ENCODE measurements at regions not wholly inside any gene's neighbourhood (a gene's known extent, or its start where the extent isn't known, plus 50 kb on each side); places are given as distances from the start of the nearest gene placed in this dataset.
"Not testable (repeated sequence)": the region's sequence is repeated elsewhere in the genome, so short reads cannot be mapped to it uniquely, and the experiment has no call there.

DNA sequence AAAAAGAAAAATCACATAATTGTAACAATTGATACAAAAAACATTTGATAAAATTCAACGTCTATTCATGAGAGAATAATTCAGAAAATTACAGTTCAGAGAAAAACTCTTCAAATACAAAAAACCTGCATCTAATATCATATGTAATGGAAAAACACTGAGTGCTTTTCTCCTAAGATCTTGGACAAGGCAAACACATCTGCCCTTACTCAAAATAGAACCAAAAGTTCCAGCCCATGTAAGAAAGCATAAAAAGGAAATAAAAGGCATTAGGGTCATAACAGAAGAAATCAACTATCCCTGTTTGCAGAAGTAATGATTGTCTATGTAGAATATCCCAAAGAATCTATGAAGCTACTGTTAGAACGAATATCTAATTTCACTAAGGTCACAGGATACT lies 721.4 kb downstream of the RFPL4B start:
- in situ Hi-C loops (cut with MboI; ENCODE audit: low pct_unique_long_range_greater_than_20kb, low sequenced_read_pairs) = no loop called here

GRCh38 chr6:113070681-113071080 lies 723.6 kb downstream of the RFPL4B start:
- in situ Hi-C loops (cut with MboI; ENCODE audit: low pct_unique_long_range_greater_than_20kb, low sequenced_read_pairs); DNase-seq: not testable (repeated sequence)

More for the DNA sequence above, 721.4 kb downstream of the RFPL4B start:
- no peak for DNase-seq

- DNase-seq = no peak
- in situ Hi-C loops (cut with MboI; ENCODE audit: low pct_unique_long_range_greater_than_20kb, low sequenced_read_pairs) = no loop called here
Observed at GRCh38 chr6:113073611-113074191, 726.6 kb downstream of the RFPL4B start.

DNA sequence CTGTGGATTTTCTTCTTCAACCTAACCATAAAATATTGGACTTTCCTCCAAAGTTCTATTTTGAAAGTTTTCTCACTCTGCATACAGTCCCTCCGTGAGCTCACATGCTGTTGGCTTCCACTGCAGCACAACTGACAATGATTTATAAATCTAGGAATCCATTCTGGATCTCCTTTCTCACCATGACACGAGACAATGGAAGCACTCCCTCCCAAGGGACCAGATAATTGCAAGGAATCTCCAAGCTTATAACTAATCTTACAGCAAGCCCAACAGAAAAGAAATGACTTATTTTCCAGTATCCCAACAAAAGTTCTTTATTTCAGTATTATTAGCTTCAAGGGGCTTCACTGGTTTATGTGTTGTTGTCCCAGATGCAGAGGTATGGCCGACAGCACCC lies 729.0 kb downstream of the RFPL4B start:
- DNase-seq = no peak
- in situ Hi-C loops (cut with MboI; ENCODE audit: low pct_unique_long_range_greater_than_20kb, low sequenced_read_pairs) = no loop called here

- DNase-seq = no peak
- in situ Hi-C loops (cut with MboI; ENCODE audit: low pct_unique_long_range_greater_than_20kb, low sequenced_read_pairs) = no loop called here
Observed at GRCh38 chr6:113076816-113077215, 729.7 kb downstream of the RFPL4B start.

DNA sequence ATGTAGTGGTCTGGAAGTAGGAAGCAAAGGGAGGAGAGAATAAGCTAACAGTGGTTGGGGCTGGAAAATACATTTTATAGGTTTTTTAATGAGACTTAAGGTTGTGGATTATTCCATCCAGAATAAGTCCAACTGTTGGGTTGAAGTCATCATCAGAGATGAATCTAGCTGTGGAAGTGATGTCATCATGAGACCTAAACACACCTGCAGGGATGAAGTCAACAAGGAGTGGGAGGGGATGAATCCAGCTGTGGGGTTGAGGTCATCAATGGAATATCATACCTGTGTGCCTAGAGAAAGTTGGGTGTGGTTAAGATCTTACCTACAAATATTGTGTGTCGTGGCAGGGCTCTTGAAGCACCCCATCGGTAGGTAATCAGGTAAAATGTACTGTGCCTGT lies 730.7 kb downstream of the RFPL4B start:
- in situ Hi-C loops (cut with MboI; ENCODE audit: low pct_unique_long_range_greater_than_20kb, low sequenced_read_pairs) = no loop called here
- no peak for DNase-seq

GRCh38 chr6:113078791-113079190 lies 731.7 kb downstream of the RFPL4B start:
- no peak for DNase-seq
- in situ Hi-C loops (cut with MboI; ENCODE audit: low pct_unique_long_range_greater_than_20kb, low sequenced_read_pairs) = no loop called here

DNA sequence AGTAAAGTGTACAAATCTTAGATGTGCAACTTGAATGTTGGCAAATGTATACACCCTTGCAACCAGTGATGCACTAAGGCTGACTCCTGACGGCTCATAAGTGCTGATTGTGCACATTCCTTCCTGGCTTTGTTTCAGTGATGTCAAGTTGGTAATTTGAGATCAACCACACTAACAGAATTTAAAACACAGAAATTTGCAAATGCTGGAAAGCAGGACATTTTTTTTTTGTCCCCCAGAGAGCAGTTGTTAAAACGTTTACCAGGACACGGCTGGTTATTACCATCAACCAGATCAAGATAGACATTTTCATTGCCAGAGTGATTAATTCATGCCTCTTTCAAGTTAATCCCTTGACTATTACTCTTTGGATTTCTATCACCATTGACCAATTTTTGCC lies 735.6 kb downstream of the RFPL4B start:
- no peak for DNase-seq
- in situ Hi-C loops (cut with MboI; ENCODE audit: low pct_unique_long_range_greater_than_20kb, low sequenced_read_pairs) = no loop called here

DNA sequence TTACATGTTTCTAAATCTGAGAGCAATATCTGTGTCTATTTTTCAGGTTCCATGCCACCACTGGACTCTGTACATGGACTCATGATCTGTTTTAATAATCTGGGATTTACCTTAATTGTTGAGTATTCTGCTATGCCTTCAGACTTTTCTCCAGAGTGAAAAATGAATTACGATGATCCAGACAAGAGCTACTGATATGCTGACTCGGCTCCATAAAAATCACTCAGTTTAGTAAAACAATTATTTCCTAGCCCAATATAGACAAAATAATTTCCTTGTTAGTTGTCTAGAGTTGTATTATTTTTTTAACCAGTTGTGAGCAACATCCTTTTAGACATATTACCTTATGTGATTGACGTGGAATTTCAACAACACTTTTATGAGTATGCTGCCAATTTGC lies 736.8 kb downstream of the RFPL4B start:
- in situ Hi-C loops (cut with MboI; ENCODE audit: low pct_unique_long_range_greater_than_20kb, low sequenced_read_pairs) = no loop called here

DNA sequence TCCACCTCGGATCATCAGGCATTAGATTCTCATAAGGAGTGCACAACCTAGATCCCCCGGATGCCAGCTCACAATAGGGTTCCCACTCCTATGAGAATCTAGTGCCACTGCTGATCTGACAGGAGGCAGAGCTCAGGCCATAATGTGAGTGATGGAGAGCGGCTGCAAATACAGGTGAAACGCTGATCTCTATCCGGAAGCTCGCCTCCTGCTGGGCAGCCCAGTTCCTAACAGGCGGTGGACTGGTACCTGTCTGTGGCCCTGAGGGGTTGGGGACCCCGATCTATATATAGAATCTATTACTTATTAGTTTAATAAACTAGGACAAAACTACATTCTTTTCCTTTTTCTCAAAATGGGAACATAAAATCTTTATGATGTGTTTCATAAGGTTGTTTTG lies 741.9 kb downstream of the RFPL4B start:
- no peak for DNase-seq
- in situ Hi-C loops (cut with MboI; ENCODE audit: low pct_unique_long_range_greater_than_20kb, low sequenced_read_pairs) = no loop called here

More for the DNA sequence above, 736.8 kb downstream of the RFPL4B start:
- DNase-seq = no peak

- in situ Hi-C loops (cut with MboI; ENCODE audit: low pct_unique_long_range_greater_than_20kb, low sequenced_read_pairs) = no loop called here
- no peak for DNase-seq
Observed at GRCh38 chr6:113092795-113093194, 745.7 kb downstream of the RFPL4B start.

- in situ Hi-C loops (cut with MboI; ENCODE audit: low pct_unique_long_range_greater_than_20kb, low sequenced_read_pairs) = no loop called here
- DNase-seq = no peak
Observed at GRCh38 chr6:113094779-113095178, 747.6 kb downstream of the RFPL4B start.

- no peak for DNase-seq
- in situ Hi-C loops (cut with MboI; ENCODE audit: low pct_unique_long_range_greater_than_20kb, low sequenced_read_pairs) = no loop called here
Observed at GRCh38 chr6:113095841-113096240, 748.7 kb downstream of the RFPL4B start.

DNA sequence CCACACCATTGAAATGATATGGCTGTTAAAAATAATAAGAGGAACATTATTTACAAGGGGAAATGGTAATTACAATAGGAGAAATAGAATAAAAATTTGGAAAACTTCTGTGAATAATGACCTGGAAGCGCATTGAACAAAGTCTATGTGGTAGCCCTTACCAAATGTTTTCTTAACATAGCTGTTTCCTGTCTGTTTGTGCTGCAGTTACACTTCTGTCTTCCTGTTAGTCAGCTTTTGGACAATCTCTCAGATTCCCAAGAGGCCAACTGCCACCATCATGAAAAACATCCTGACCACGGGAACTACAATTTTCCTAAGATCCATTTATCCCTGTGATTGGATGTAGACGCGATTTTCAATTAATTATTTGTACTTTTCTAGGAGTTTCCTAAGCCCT lies 754.4 kb upstream of the MARCKS start:
- in situ Hi-C loops (cut with MboI; ENCODE audit: low pct_unique_long_range_greater_than_20kb, low sequenced_read_pairs) = no loop called here
- no peak for DNase-seq

DNA sequence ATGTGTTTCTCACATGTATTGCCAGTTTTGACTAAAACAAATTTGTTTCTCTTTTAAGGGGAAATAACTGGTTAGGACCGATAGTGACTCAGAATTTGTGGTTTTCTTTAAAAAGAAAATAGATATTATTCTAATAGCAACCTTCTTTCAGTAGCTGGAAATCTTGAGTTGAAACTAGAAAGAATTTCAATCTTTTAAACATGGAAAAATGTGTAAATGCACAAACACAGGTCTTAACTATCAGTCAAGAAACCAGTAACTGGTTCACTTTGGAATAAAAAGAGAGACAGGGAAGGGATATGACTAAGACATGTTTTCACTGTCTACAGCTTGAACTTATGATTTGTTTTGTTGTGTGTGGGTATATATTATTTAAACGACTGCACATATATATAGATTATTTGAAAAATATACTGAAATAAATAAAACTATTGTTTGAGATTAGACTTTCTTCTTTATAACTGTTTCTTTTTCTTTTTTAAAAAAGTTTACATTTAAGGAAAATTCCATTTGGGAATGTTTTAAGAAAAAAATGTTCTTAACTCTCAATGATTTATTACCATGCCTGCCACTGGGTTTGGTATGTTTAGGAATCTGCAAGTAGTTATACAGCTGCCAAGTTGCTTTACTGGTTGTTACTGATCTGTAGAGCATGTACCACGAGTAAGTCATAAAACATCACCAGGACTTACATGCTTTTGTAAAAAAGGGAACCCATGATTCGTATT lies 753.3 kb upstream of the MARCKS start:
- in situ Hi-C loops (cut with MboI; ENCODE audit: low pct_unique_long_range_greater_than_20kb, low sequenced_read_pairs) = no loop called here
- DNase-seq = no peak

DNA sequence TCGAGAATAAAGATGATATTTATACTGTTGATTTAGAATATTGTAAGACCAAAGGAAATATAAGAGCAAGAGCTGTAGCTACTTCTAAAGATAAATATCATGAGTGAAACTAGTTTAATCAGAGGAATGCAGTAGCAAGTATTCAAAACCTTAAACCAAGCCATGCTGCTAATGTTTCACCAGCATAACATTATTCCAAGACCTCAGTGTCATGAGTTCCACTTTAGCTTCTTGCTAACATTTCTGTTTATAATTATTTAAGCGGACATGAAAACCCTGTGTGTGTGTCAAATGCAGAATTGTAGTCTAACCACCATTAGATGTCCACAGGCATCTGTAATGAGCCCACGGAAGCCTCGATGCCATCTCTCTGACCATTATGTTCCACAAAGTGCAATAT lies 752.6 kb upstream of the MARCKS start:
- DNase-seq = no peak
- in situ Hi-C loops (cut with MboI; ENCODE audit: low pct_unique_long_range_greater_than_20kb, low sequenced_read_pairs) = no loop called here

GRCh38 chr6:113104951-113105350 lies 752.2 kb upstream of the MARCKS start:
- no peak for DNase-seq
- in situ Hi-C loops (cut with MboI; ENCODE audit: low pct_unique_long_range_greater_than_20kb, low sequenced_read_pairs) = no loop called here

GRCh38 chr6:113110211-113110610 lies 746.9 kb upstream of the MARCKS start:
- in situ Hi-C loops (cut with MboI; ENCODE audit: low pct_unique_long_range_greater_than_20kb, low sequenced_read_pairs) = no loop called here
- no peak for DNase-seq

DNA sequence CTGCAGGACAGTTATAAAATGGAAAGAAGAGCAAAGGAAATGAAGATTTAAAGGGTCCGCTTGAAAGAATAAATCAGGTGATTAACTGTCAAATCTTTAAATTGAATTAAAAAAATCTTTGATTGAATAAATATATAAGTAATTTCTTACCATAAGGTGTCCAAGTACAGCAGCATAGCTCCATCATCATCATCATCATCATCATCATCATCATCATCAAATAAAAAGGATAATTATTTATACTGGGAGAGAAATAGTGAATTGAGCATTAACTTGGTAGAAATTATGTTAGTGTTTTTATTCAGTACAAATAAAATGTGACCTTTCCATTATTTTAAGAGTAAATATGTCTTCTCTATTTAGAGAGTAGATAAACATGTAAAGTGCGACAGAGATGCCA lies 745.6 kb upstream of the MARCKS start:
- in situ Hi-C loops (cut with MboI; ENCODE audit: low pct_unique_long_range_greater_than_20kb, low sequenced_read_pairs) = no loop called here

GRCh38 chr6:113112086-113112485 lies 745.1 kb upstream of the MARCKS start:
- in situ Hi-C loops (cut with MboI; ENCODE audit: low pct_unique_long_range_greater_than_20kb, low sequenced_read_pairs) = no loop called here
- DNase-seq = no peak

More for the DNA sequence above, 745.6 kb upstream of the MARCKS start:
- no peak for DNase-seq

DNA sequence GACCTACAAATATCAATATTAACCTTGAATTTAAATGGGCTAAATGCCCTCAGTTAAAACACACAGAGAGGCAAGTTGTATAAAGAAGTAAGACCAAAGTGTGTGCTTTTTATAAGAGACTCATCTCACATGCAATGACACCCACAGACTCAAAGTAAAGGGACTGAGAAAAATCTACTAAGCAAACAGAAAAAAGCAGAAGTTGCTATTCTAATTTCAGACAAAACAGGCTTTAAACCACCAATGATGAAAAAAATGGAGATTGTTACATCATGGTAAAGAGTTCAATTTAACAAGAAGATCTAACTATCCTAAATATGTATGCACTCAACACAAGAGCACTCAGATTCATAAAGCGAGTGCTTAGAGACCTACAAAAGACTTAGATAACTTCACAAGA lies 741.9 kb upstream of the MARCKS start:
- in situ Hi-C loops (cut with MboI; ENCODE audit: low pct_unique_long_range_greater_than_20kb, low sequenced_read_pairs) = no loop called here
- peak; percentile 17 for DNase-seq

Measured in KBM-7 (cell line).